HepG2 (cell line): ENCODE measurements at regions not wholly inside any gene's neighbourhood (a gene's known extent, or its start where the extent isn't known, plus 50 kb on each side); places are given as distances from the start of the nearest gene placed in this dataset.

Source experiments
- ATF3 ChIP-seq: sonication (generic); formaldehyde crosslinking; IDR thresholded peaks from 2 replicates; pipeline ENCODE4 v1.4.0; 2020; ENCODE audit warnings: missing genetic modification reagents
- DMAP1 ChIP-seq: IDR thresholded peaks from 2 replicates; pipeline ENCODE4 v1.6.1; 2016
- FOXM1 ChIP-seq: sonication (generic); formaldehyde crosslinking; IDR thresholded peaks from 2 replicates; pipeline ENCODE4 v1.5.0; 2020; ENCODE audit warnings: missing genetic modification reagents
- HES4 ChIP-seq: sonication (generic); formaldehyde crosslinking; IDR thresholded peaks from 2 replicates; pipeline ENCODE4 v1.9.0; 2021; ENCODE audit warnings: mild to moderate bottlenecking, missing genetic modification reagents, borderline replicate concordance
- KDM5B ChIP-seq: sonication (generic); formaldehyde crosslinking; IDR thresholded peaks from 2 replicates; pipeline ENCODE4 v1.4.0; 2020; ENCODE audit warnings: missing genetic modification reagents, mild to moderate bottlenecking, borderline replicate concordance
- NR2F2 ChIP-seq: IDR thresholded peaks from 2 replicates; pipeline ENCODE4 v1.6.1; 2012; ENCODE audit warnings: low read depth, inconsistent platforms, borderline replicate concordance
- PAWR ChIP-seq: sonication (generic); formaldehyde crosslinking; IDR thresholded peaks from 2 replicates; pipeline ENCODE4 v1.4.0; 2020; ENCODE audit warnings: missing genetic modification reagents, mild to moderate bottlenecking, borderline replicate concordance
- PHF21A ChIP-seq: sonication (generic); formaldehyde crosslinking; IDR thresholded peaks from 2 replicates; pipeline ENCODE4 v1.5.0; 2020; ENCODE audit warnings: mild to moderate bottlenecking, missing genetic modification reagents
- RARA ChIP-seq: IDR thresholded peaks from 2 replicates; pipeline ENCODE4 v1.6.1; 2016; ENCODE audit warnings: missing genetic modification reagents, missing compliant biosample characterization
- SAFB2 ChIP-seq: sonication (generic); formaldehyde crosslinking; IDR thresholded peaks from 2 replicates; pipeline ENCODE4 v1.5.1; 2020; ENCODE audit warnings: missing genetic modification reagents, low read depth, mild to moderate bottlenecking, borderline replicate concordance
- SMARCC2 ChIP-seq: fragments of 450-650 bp; IDR thresholded peaks from 2 replicates; pipeline ENCODE4 v1.6.1; 2017; ENCODE audit warnings: antibody characterized with exemption, mild to moderate bottlenecking
- SP2 ChIP-seq: sonication (generic); formaldehyde crosslinking; IDR thresholded peaks from 2 replicates; pipeline ENCODE4 v1.5.1; 2020; ENCODE audit warnings: mild to moderate bottlenecking, missing genetic modification reagents
- SP5 ChIP-seq: IDR thresholded peaks from 2 replicates; pipeline ENCODE4 v1.6.1; 2016; ENCODE audit warnings: low read depth, borderline replicate concordance
- ZBTB26 ChIP-seq: IDR thresholded peaks from 2 replicates; pipeline ENCODE4 v1.6.1; 2016; ENCODE audit warnings: missing compliant biosample characterization, missing genetic modification reagents, borderline replicate concordance
- ZBTB7A ChIP-seq: sonication (generic); formaldehyde crosslinking; IDR thresholded peaks from 2 replicates; pipeline ENCODE4 v1.8.0; 2022; ENCODE audit warnings: mild to moderate bottlenecking, missing genetic modification reagents
- ZFP41 ChIP-seq: sonication (generic); formaldehyde crosslinking; IDR thresholded peaks from 2 replicates; pipeline ENCODE4 v1.4.0; 2020; ENCODE audit warnings: mild to moderate bottlenecking, missing genetic modification reagents, borderline replicate concordance
- ZNF121 ChIP-seq: sonication (generic); formaldehyde crosslinking; IDR thresholded peaks from 2 replicates; pipeline ENCODE4 v1.5.0; 2020; ENCODE audit warnings: mild to moderate bottlenecking, missing genetic modification reagents
- ZNF136 ChIP-seq: sonication (generic); formaldehyde crosslinking; IDR thresholded peaks from 2 replicates; pipeline ENCODE4 v1.8.1; 2022; ENCODE audit warnings: low read depth, mild to moderate bottlenecking, moderate library complexity, missing genetic modification reagents
- ZNF256 ChIP-seq: sonication (generic); formaldehyde crosslinking; conservative IDR thresholded peaks from 2 replicates; pipeline ENCODE4 v1.4.0; 2020; ENCODE audit warnings: missing genetic modification reagents
- ZNF33A ChIP-seq: sonication (generic); formaldehyde crosslinking; IDR thresholded peaks from 2 replicates; pipeline ENCODE4 v1.5.1; 2020; ENCODE audit warnings: missing genetic modification reagents, mild to moderate bottlenecking, moderate library complexity, borderline replicate concordance
- ZNF362 ChIP-seq: sonication (generic); formaldehyde crosslinking; IDR thresholded peaks from 2 replicates; pipeline ENCODE4 v1.4.0; 2020; ENCODE audit warnings: missing genetic modification reagents, mild to moderate bottlenecking, borderline replicate concordance
- ZNF652 ChIP-seq: IDR thresholded peaks from 2 replicates; pipeline ENCODE4 v1.6.1; 2016; ENCODE audit warnings: low read depth, borderline replicate concordance
- ZNF710 ChIP-seq: sonication (generic); formaldehyde crosslinking; IDR thresholded peaks from 2 replicates; pipeline ENCODE4 v1.5.0; 2020; ENCODE audit warnings: mild to moderate bottlenecking, missing genetic modification reagents, borderline replicate concordance
- ZNF784 ChIP-seq: sonication (generic); formaldehyde crosslinking; IDR thresholded peaks from 2 replicates; pipeline ENCODE4 v1.5.1; 2020; ENCODE audit warnings: missing genetic modification reagents, mild to moderate bottlenecking, borderline replicate concordance
- ZSCAN31 ChIP-seq: sonication (generic); formaldehyde crosslinking; IDR thresholded peaks from 2 replicates; pipeline ENCODE4 v1.5.0; 2020; ENCODE audit warnings: low read depth, mild to moderate bottlenecking, missing genetic modification reagents

- TF ChIP-seq ZNF784: no peak
- TF ChIP-seq RARA (CRISPR knock-in tag): peak; percentile 66
- TF ChIP-seq ZNF362 (CRISPR knock-in tag): peak; percentile 83
- no peak for TF ChIP-seq SP2
- peak; percentile 89 for TF ChIP-seq PHF21A (CRISPR knock-in tag)
- TF ChIP-seq ZNF136 (CRISPR knock-in tag): no peak
- TF ChIP-seq SP5 (CRISPR knock-in tag): peak; percentile 10; the same call in 1 of the 2 replicates
- no peak for TF ChIP-seq ATF3 (CRISPR knock-in tag)
- TF ChIP-seq ZFP41 (CRISPR knock-in tag): no peak
- TF ChIP-seq ZNF121 (CRISPR knock-in tag): peak; percentile 70
- TF ChIP-seq HES4: no peak; the same call in 1 of the 2 replicates
- TF ChIP-seq KDM5B: no peak
- TF ChIP-seq ZNF256 (CRISPR knock-in tag): no peak
- no peak for TF ChIP-seq SMARCC2
- TF ChIP-seq NR2F2: peak; percentile 52; the same call in 1 of the 2 replicates
- TF ChIP-seq FOXM1: no peak
- TF ChIP-seq ZNF710: no peak; the same call in 1 of the 2 replicates
- TF ChIP-seq DMAP1 (CRISPR knock-in tag): peak; percentile 44; the same call in 1 of the 2 replicates
- TF ChIP-seq ZNF33A (CRISPR knock-in tag): no peak
- TF ChIP-seq PAWR (CRISPR knock-in tag): no peak
- 0 out of 2 replicates have a peak, but pooled peaks have one; percentile 19 for TF ChIP-seq ZBTB26
- peak; percentile 87 for TF ChIP-seq ZNF652
- no peak; the same call in none of the 2 replicates for TF ChIP-seq ZSCAN31 (CRISPR knock-in tag)
- no peak for TF ChIP-seq ZBTB7A (CRISPR knock-in tag)
- TF ChIP-seq SAFB2 (CRISPR knock-in tag): 0 out of 2 replicates have a peak, but pooled peaks have one; percentile 40
Observed at GRCh38 chr7:66535414-66536329, 93.0 kb upstream of the KCTD7 start (continued).
